GM20431 (cell line): ENCODE measurements at regions not wholly inside any gene's neighbourhood (a gene's known extent, or its start where the extent isn't known, plus 50 kb on each side); places are given as distances from the start of the nearest gene placed in this dataset.

Experiments used
- in situ Hi-C: fragments of 300-500 bp; cut with MseI, MboI; formaldehyde crosslinking; loops from one replicate; pipeline ENCODE4 v1.15.0; 2020; ENCODE audit warnings: low sequenced_read_pairs; ENCODE audit not compliant: unreplicated experiment

DNA sequence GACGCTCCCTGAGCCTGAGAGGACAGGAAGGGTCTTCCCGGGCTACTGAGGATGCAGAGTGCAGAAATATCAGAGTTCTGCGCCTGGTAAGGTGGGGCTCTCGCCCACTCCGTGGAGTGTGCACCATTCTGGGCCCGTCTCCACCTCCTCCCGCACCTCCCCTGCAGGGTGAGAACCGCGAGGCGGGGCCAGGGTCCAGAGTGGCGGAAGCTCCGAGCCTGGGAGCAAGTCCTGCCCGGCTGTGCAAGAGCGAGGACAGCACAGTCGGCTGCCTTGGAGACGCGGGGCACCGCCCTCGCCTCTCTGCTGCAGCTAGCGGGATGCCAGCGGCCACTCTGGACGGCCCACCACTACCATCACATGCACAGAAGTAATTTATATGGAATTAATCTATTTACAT, 2304.4 kb downstream of the PCDH9 start:
- in situ Hi-C loops, result no loop called here

DNA sequence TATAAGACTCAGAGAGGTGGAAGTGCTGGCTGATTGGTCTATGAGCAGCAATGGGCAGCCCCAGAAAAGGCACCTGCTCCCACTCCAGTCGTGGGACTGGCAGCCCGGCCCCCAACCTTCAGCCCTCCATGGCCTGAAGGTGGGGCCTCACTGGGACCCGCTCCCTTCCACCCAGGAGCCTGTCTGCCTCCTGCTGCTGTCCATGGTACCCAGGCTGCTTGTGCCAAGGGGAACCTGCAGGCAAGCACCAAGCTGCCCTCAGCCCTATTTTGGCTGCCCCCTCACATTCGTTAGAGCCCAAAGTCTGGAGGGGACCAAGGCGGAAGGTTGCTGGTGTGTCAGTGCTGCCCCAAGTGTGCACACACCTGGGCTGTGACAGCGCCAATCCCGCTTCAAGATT, 2304.9 kb downstream of the PCDH9 start:
- in situ Hi-C loops, result no loop called here

DNA sequence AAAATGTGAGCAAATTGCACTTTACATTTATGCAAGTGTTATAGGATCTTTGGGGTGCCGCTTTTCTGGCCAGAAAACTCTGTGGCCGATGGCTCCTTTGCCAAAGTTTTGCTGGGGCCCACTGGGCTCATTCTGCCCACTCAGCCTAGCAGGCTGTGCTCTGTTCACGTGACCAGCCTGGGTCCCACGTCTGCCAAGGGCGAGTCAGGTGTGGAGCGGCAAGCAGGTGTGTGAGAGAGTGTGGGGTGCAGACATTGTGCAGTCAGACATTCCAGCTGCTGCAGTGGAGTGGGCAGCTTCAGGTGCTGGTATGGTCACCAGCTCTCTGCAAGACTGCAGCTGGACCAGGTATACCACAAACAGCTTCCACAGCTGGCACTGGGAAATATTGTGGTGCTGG, 2305.7 kb downstream of the PCDH9 start:
- in situ Hi-C loops, result no loop called here

DNA sequence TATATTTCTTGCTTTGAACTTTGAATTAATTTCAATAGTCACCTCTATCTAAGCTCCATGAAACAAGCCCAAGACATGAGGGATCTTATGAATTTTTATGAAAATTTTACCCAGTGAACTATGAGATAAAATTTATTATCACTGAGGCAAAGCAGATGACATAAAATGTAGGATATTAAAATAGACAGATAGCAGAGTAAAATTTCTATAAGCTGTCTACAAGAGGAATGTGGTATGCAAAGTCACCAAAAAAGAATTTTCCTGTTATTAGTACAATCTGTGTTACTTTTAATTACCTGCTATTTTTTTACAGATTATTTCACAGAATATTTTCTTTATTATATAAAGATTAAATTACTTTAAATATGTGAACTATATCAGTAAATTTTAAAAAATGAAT, 2312.6 kb downstream of the PCDH9 start:
- in situ Hi-C loops, result no loop called here

DNA sequence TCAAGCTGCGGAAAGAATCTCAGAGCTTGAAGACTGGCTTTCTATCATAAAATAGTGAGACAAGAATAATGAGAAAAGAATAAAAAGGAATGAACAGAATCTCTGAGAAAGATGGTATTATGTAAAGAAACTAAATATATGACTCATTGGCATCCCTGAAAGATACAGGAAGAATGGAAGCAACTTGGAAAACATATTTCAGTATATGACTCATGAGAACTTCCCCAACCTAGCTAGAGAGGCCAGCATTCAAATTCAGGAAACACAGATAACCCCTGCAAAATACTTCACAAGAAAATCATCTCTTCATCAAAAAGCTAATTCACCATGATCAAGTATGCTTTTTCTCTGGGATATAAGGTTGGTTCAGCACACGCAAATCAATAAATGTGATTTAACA, 2318.0 kb downstream of the PCDH9 start:
- in situ Hi-C loops, result no loop called here

DNA sequence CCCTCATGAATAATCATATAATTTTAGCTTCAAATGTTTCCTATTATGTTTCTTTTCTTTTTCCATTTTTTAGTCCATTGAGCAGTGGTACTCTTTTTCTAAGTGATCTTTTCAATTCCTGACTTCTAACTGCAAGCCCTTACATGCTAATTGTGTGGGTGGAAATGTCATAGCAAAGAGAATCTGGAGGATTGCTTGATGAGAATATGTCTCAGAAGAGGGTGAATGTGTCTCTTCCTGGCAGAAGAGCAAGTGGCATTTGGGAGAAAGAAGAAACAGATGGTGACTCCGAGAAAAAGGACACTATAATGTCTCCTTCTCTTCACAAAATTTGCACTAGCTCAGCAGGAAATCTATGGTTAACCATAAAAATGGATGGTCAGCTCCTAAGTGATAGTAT, 2320.0 kb downstream of the PCDH9 start:
- in situ Hi-C loops, result no loop called here

DNA sequence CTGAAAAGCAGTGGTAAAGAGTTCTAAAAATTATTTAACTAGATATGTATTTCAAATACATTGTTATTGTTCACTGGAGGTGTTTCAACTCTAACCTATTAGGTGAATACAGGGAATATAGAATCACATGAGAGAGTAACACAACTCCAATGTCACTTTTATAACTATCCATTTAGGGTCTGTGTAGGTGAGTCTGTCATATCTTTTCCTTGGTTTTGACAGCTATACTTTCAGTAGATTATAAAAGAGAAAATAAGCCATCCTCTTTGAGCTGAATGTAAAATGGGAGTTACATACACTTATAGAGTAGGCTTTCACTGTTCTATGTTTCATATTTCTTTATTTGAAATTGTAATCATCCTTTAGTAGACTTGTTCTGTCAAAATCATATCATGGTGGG, 2321.0 kb downstream of the PCDH9 start:
- in situ Hi-C loops, result no loop called here

DNA sequence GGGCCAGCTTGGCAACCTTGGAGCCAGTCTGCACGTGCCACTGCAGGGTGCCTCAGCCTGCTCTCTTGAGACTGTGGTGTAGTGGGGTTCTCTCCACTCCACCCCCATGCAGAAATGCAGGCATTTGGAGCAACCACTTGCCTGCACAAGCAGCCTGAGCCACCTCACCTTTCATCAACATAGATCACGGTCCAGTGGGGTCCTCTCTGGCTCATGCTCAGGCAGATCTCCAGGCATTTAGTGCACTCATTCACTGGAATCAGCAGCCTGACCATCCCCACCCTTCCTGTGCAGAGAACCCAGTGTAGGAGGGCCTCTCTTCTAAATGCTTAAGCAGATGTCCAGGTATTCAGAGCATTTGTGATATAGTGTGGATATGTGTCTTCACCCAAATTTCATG, 2330.1 kb downstream of the PCDH9 start:
- in situ Hi-C loops, result no loop called here

DNA sequence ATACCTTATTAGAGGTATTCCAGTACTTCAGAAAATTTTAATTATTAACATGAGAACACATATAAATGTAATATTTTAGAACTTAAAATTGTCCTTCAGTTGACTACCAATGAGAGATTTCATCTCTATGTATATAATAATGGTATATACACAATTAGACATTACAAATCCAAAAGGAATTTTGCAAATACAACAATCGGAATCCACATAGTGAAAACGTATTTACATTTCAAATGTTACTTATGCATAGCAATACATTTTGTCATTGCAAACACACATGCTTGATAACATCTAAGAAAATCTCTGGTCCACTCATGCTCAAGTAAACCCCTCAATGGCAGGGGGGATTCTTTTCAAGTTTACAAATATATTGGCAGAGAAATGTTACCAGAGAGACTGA, 2345.2 kb downstream of the PCDH9 start:
- in situ Hi-C loops, result no loop called here

DNA sequence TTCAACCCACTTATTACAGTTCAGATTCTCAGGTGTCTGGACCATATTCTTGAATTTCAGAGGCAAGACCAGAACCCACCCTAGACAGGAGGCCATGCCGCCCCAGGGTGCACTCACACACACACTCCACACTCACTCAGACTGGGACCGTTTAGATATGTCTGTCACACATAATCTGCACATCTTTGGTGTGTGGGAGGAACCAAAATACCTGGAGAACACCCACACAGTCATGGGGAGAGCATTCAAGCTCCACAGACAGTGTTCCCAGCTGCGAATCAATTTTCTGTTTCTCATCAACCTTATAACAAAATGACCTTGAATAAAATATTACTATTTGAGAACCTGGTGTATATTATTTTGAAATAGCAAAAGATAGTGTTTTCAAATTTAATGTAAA, 2353.0 kb downstream of the PCDH9 start:
- in situ Hi-C loops, result no loop called here

DNA sequence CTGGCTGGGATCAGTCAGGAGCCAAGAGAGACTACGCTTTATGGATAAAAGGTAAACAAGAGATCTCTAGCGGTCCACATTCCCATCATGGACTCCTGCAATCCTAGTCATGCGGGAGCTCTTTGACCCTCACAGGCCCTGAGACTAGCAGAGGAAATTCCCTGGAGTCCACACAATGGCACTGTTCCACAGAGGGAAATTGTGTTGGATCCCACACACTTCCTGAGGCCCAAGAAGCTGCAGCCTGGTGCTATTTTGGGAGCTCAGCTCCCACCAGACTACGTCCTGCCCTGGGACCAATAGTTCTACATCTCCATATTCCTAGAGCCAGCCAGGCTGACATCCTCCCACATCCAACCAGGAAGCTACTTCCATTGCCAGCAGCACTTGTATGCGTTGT, 2358.4 kb downstream of the PCDH9 start:
- in situ Hi-C loops, result no loop called here

DNA sequence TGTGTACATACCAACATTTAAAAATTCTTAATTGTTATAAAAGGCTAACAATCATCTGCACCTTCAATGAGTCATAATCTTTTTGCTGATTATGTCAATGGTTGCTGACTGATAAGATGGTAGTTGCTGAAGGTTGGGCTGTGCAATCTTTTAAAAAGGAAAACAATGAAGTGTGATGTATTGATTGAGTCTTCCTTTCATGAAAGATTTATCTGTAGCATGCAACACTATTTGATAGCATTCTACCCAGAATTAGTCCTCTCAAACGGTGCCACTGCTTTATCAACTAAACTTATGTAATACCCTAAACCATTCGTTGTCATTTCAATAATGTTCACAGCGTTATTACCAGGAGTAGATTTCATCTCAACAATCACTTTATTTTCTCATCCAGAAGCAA, 2360.6 kb downstream of the PCDH9 start:
- in situ Hi-C loops, result no loop called here

DNA sequence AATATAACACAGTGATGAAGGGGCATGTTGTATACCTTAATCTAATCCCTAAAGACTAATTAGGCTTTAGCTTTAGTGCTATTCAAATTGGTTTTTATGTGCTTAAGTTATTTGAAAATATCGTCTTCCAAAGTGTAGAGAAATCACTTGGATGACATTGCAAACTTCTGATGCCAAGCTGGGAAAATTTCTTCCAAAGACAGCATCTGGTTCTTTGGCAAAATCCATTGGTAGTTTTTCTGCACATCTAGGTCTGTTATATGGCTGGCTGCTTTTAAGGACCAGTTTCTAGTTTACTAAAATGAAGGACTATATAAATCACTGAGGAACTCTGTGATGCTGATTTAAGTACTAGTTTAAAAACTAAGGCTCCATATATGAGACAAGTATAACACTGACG, 2362.3 kb downstream of the PCDH9 start:
- in situ Hi-C loops, result no loop called here

DNA sequence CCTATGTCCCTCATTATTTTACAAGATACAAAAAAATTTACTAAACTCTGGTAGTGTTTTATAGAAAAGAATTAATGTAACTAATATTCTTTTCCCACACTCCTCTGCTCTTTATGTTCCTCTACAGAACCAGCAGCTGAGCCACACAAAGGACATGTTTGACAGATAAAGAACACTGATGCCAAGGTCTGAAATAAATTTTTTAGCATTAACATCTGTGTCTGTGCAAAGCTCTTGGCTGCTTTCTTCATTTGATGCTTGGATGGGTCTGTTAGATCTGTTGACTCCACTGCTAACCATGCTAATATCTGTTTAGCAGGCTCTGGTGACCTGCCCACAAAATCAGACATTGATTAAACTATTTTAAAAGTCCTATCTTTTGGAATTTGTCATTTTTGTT, 2363.8 kb downstream of the PCDH9 start:
- in situ Hi-C loops, result no loop called here

DNA sequence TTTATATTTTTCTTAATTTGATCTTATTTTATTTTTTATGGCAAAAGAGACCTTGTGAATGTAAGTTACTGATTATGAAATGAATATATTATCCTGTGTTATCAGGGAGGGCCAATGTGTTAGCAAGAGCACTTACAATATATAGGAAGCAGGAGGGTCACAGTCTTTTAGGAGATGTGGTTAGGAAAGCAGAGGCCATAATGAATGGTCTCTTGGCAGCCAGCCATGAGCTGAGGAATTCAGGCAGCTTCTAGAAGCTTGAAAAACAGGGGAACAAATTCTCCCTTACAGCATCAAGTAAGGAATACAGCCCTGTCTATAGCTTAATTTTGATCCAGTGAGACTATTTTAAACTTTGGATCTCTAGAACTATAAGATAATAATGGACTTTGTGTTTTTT, 2374.6 kb downstream of the PCDH9 start:
- in situ Hi-C loops, result no loop called here

DNA sequence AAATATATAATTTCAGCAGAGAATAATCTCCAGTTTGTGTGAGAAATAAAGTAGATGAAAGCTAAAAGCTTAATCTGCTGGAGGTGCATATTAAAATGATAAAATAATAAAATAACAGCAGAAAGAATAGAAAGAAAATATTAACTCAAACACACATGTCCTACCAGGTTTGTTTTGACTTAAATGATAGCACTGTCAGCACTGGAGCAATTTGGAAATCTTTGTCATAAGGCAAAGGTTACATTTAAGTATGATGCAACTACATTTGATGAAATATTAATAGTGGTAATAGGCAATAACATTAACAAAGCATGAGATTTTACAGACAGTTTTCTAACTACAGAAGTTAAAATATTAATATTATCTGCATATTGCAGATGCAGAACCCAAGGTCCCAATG, 2380.1 kb downstream of the PCDH9 start:
- in situ Hi-C loops, result no loop called here

DNA sequence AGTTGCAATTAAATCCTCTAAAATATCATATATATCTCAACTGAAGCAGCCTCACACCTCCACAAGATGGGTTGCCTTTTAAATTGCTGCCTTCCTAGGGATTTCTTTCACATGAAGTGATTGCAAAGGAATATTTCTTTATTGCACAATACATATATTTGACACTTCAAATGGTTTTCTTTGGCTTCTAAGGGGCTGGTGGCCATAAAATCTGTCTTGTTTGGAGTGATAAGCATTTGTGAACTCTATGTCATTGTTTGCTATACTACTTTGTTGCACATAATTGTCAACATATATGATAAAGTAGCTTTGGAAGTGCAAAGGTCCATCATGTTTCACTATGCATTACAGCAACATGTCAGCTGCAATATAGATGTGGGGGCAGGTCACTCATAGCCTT, 2380.9 kb downstream of the PCDH9 start:
- in situ Hi-C loops, result no loop called here

DNA sequence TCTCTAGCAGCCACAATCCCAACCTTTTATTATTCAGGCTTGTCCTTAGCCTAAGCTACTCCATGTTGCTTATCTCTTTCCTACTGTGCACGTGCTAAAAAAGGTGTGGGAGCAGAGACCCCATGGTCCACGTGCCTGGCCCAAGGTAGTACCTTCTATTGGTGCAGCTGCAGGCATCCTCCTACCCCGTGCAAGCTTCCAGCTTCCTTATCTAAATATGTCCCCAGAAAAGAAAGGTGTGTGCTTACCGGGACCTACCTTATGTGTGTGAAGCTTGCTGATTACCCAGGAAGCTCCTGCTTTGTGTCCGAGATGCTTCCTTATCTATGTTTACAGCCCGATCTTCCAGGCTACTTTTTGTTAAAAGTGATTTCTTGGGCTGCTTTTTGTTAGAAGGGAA, 2382.4 kb downstream of the PCDH9 start:
- in situ Hi-C loops, result no loop called here

DNA sequence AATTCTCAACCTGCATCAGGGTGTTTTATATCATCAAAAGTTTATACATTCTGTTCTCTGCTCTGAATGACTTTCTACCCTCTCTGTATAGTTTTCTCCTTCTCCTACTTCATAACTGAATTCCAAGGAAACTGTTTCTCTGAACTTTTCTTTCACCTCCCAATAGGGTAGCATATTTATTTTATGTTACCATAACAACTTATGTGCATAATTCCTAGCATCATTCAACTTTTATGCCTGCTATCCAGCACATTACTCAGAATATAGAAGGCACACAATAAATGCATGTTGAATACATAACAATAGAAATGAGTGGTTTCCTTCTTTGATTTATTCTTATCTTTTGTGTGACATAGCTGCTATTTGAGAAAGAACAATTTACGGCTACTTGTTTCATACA, 2385.0 kb downstream of the PCDH9 start:
- in situ Hi-C loops, result no loop called here

DNA sequence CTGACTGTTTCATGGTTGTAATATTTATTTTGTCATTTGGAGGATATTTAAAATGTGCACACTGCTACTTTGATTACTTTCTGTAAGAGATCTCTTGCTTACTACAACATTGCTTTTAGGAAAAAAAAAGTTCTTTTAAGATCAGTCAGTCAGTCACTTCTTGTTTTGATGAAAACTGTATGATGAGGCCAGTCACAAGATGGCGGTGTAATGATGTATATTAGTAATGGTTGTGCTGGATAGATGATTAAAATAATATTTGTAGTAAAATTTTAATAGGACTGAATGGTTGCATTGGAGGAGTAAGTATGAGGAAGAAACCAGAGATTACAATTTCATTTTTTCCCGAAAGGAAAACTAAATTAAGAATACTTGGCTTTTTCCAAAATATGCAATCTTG, 2411.1 kb downstream of the PCDH9 start:
- in situ Hi-C loops, result no loop called here

DNA sequence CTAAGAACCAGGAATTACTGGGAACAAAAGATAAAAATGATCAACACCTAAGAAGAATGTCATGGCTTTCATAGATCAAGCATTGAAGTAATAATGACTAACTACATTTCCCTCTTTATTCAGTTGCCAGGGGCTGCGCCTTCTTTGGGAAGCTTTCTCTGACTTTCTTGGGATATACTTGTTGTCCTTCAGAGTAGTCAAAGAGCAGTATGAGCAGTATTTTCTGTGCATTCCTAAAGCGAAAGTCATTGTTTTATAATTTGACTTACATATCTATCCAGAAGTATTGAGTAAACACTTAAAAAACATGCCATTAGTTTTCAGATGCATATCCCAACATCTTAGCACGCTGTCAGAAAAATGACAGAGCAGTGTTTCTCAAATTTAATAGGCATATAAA, 2412.4 kb downstream of the PCDH9 start:
- in situ Hi-C loops, result no loop called here

DNA sequence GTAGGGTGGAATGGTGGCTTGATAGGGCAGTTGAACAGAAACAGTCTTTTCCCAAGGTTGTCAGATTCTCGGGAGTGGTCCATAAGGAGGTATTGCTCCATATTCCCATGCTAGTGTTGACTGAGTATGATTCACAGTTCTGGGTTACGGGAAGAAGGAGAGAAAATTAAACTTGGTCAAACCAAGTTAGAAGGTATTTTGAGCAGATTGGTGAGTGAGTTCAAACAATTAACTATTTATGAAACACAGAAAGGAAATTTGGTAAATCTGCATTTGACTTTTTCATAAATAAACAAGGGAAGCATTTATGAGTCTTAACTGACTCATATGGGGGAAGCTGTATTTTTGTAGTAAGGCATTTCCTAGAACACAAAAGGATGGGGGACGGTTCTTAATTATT, 2419.4 kb downstream of the PCDH9 start:
- in situ Hi-C loops, result no loop called here

DNA sequence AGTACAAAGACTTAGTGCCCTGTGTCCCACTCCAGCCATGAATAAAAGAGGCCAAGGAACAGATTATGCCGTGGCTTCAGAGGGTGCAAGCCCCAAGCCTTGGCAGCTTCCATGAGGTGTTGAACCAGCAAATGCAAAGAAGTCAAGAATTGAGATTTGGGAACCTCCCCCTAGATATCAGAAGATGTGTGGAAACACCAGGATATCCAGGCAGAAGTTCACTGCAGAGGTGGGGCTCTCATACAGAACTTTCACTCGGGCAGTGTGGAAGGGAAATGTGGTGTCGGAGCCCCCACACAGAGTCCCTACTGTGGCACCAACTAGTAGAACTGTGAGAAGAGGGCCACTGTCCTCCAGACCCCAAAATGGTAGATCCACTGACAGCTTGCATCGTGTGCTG, 2421.4 kb downstream of the PCDH9 start:
- in situ Hi-C loops, result no loop called here
